Tibial nerve (tissue), 4 donors: ENCODE measurements at regions not wholly inside any gene's neighbourhood (a gene's known extent, or its start where the extent isn't known, plus 50 kb on each side); places are given as distances from the start of the nearest gene placed in this dataset.
A peak's percentile ranks its signal among the peaks of the same experiment; 100 is the strongest.

ENCODE experiments used
- CTCF ChIP-seq, 5 experiments: fragments of 200-600 bp in 3 of 5; fragments of 450-650 bp in 2 of 5; sonication (generic) in 3 of 5; IDR thresholded peaks; one replicate each; pipeline ENCODE4 v1.5.1; 2016 to 2019; ENCODE audit warnings: antibody characterized with exemption in 5 of 5, mild to moderate bottlenecking in 3 of 5, moderate library complexity in 2 of 5
- EP300 ChIP-seq, 2 donors: sonication (generic); formaldehyde crosslinking; IDR thresholded peaks; one replicate each; pipeline ENCODE4 v1.6.1; 2017; ENCODE audit warnings: antibody characterized with exemption in 2 of 2, mild to moderate bottlenecking in 1 of 2
- POLR2A ChIP-seq, 2 donors: fragments of 450-650 bp; IDR thresholded peaks; one replicate each; pipeline ENCODE4 v1.6.1; 2017; ENCODE audit warnings: antibody characterized with exemption in 2 of 2, mild to moderate bottlenecking in 2 of 2, moderate library complexity in 2 of 2

GRCh38 chr2:122532072-122532344, 776.6 kb downstream of the TSN start:
- TF ChIP-seq CTCF (IDR thresholded peaks at IDR 0.05) (peak in 1 of 5 experiments; percentile 5), POLR2A (IDR thresholded peaks at IDR 0.05) (no peak), EP300 (IDR thresholded peaks at IDR 0.05) (no peak)
